ENCODE measurements at regions not wholly inside any gene's neighbourhood (a gene's known extent, or its start where the extent isn't known, plus 50 kb on each side); places are given as distances from the start of the nearest gene placed in this dataset.

- DNase-seq (ENCODE audit: low spot score): no peak
- no peak overlapping the region for H3K4me3 ChIP-seq
- TF ChIP-seq POLR2A (IDR thresholded peaks at IDR 0.05) (no peak), POLR2AphosphoS5 (IDR thresholded peaks at IDR 0.05) (no peak)
- TF ChIP-seq, protein P1, sequence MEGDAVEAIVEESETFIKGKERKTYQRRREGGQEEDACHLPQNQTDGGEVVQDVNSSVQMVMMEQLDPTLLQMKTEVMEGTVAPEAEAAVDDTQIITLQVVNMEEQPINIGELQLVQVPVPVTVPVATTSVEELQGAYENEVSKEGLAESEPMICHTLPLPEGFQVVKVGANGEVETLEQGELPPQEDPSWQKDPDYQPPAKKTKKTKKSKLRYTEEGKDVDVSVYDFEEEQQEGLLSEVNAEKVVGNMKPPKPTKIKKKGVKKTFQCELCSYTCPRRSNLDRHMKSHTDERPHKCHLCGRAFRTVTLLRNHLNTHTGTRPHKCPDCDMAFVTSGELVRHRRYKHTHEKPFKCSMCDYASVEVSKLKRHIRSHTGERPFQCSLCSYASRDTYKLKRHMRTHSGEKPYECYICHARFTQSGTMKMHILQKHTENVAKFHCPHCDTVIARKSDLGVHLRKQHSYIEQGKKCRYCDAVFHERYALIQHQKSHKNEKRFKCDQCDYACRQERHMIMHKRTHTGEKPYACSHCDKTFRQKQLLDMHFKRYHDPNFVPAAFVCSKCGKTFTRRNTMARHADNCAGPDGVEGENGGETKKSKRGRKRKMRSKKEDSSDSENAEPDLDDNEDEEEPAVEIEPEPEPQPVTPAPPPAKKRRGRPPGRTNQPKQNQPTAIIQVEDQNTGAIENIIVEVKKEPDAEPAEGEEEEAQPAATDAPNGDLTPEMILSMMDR (IDR thresholded peaks at IDR 0.05): no peak
- intact Hi-C loops (cut with DNase I): no loop called here
- no peaks in the 10 kb centered on the region for H3K9me3 ChIP-seq
- no peaks in the 10 kb centered on the region for H3K27me3 ChIP-seq (replicated peaks; ENCODE audit: insufficient read depth)
- H3K36me3 ChIP-seq: no peaks in the 10 kb centered on the region
- no peak overlapping the region for H3K27ac ChIP-seq
- no peaks in the 10 kb centered on the region for H3K4me1 ChIP-seq (replicated peaks)
Observed at GRCh38 chr4:31896349-31896748, 1176.2 kb downstream of the PCDH7 start.

DNA sequence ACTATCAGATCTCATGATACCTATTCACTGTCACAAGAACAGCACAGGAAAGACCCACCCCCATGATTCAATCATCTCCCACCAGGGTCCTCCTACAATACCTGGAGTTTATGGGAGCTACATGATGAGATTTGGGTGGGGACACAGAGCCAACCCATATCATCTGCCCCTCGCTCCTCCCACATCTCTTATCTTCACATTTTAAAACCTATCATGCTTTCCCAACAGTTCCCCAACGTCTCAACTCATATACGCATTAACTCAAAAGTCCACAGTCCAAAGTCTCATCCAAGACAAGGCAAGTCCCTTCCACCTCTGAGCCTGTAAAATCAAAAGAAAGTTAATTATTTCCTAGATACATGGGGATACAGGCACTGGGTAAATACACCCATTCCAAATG, 1185.2 kb downstream of the PCDH7 start:
- no peak overlapping the region for H3K27ac ChIP-seq
- intact Hi-C loops (cut with DNase I): no loop called here
- TF ChIP-seq POLR2AphosphoS5 (IDR thresholded peaks at IDR 0.05) (no peak), POLR2A (IDR thresholded peaks at IDR 0.05) (no peak)
- TF ChIP-seq, protein P1 (IDR thresholded peaks at IDR 0.05): no peak
- no peaks in the 10 kb centered on the region for H3K27me3 ChIP-seq (replicated peaks; ENCODE audit: insufficient read depth)
- 80% methylated on average over 3 of the region's 3 CpGs for WGBS
- H3K9me3 ChIP-seq: no peaks in the 10 kb centered on the region
- no peaks in the 10 kb centered on the region for H3K36me3 ChIP-seq
- H3K4me1 ChIP-seq (replicated peaks): no peaks in the 10 kb centered on the region
- H3K4me3 ChIP-seq: no peak overlapping the region
- DNase-seq (ENCODE audit: low spot score): no peak

DNA sequence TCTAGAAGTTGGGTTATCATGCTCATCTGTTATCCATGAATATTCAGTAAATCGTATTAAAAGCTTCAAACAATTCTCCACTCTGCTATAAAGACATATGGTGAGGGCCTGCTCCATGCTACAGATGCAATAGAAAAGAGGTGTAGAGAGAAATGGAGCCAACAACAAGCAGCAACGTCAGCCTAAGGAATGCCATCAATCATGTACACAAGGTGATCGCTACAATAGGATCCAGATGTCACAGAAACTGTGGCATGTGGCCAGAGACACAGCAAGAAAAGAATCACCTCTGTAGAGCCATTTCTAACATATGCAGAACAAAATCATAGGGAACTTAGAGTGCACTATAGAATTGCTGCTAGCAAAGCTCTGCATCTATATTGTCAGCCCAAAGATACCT, 1188.1 kb downstream of the PCDH7 start:
- Histone ChIP-seq H3K4me1 (replicated peaks) (no peaks in the 10 kb centered on the region), H3K4me3 (no peak overlapping the region), H3K27me3 (replicated peaks; ENCODE audit: insufficient read depth) (no peaks in the 10 kb centered on the region), H3K9me3 (no peaks in the 10 kb centered on the region), H3K27ac (no peak overlapping the region), H3K36me3 (no peaks in the 10 kb centered on the region)
- 52% methylated on average over 3 of the region's 3 CpGs for WGBS
- intact Hi-C loops (cut with DNase I): no loop called here
- no peak for TF ChIP-seq POLR2AphosphoS5 (IDR thresholded peaks at IDR 0.05)
- TF ChIP-seq, protein P1 (IDR thresholded peaks at IDR 0.05): no peak
- no peak for TF ChIP-seq POLR2A (IDR thresholded peaks at IDR 0.05)
- DNase-seq (ENCODE audit: low spot score): no peak

DNA sequence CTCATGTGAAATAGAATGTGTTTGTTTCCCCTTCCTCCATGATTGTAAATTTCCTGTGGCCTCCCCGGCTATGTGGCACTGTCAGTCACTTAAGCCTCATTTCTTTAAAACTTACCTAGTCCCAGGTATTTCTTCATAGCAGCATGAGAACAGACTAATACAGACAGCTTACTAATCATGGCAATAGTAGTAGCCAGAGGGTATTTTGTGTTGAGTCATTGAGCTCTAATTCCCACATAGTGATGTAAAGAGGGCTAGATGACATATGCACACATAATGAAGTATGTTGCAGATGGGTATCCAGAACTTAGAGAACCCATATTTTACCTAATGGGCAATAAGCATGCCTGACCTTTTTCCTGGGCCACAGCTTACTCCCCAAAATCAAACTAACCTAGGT, 1197.2 kb downstream of the PCDH7 start:
- no peaks in the 10 kb centered on the region for H3K9me3 ChIP-seq
- intact Hi-C loops (cut with DNase I): no loop called here
- no peaks in the 10 kb centered on the region for H3K4me1 ChIP-seq (replicated peaks)
- no peak for DNase-seq (ENCODE audit: low spot score)
- 94% methylated on average over 1 of the region's 1 CpG for WGBS
- no peaks in the 10 kb centered on the region for H3K36me3 ChIP-seq
- H3K4me3 ChIP-seq: no peak overlapping the region
- H3K27ac ChIP-seq: no peak overlapping the region
- no peaks in the 10 kb centered on the region for H3K27me3 ChIP-seq (replicated peaks; ENCODE audit: insufficient read depth)
- no peak for TF ChIP-seq POLR2AphosphoS5 (IDR thresholded peaks at IDR 0.05)
- no peak for TF ChIP-seq POLR2A (IDR thresholded peaks at IDR 0.05)
- TF ChIP-seq, protein P1 (IDR thresholded peaks at IDR 0.05): no peak

- no peaks in the 10 kb centered on the region for H3K36me3 ChIP-seq
- no peak for DNase-seq (ENCODE audit: low spot score)
- TF ChIP-seq, protein P1 (IDR thresholded peaks at IDR 0.05): no peak
- TF ChIP-seq POLR2A (IDR thresholded peaks at IDR 0.05) (no peak), POLR2AphosphoS5 (IDR thresholded peaks at IDR 0.05) (no peak)
- no peak overlapping the region for H3K27ac ChIP-seq
- no peaks in the 10 kb centered on the region for H3K27me3 ChIP-seq (replicated peaks; ENCODE audit: insufficient read depth)
- no peaks in the 10 kb centered on the region for H3K9me3 ChIP-seq
- WGBS: 68% methylated on average over 5 of the region's 5 CpGs
- no peaks in the 10 kb centered on the region for H3K4me1 ChIP-seq (replicated peaks)
- H3K4me3 ChIP-seq: no peak overlapping the region
- intact Hi-C loops (cut with DNase I): no loop called here
Observed at GRCh38 chr4:31918891-31919290, 1198.7 kb downstream of the PCDH7 start.
